Endodermal cell (in vitro differentiated cells): ENCODE measurements at regions not wholly inside any gene's neighbourhood (a gene's known extent, or its start where the extent isn't known, plus 50 kb on each side); places are given as distances from the start of the nearest gene placed in this dataset.

Experiments
- DNase-seq: peaks from one replicate; pipeline ENCODE4 v3.0.0-alpha.2; 2017
- H3K27ac ChIP-seq: 2 replicates; pipeline ENCODE4 v1.5.1; 2013; ENCODE audit warnings: mild to moderate bottlenecking, low read depth, low read length, moderate library complexity
- H3K27me3 ChIP-seq: 2 replicates; pipeline ENCODE4 v1.6.1; 2013; ENCODE audit warnings: mild to moderate bottlenecking, low read length, moderate library complexity; ENCODE audit not compliant: insufficient read depth, control insufficient read depth, poor library complexity, severe bottlenecking
- H3K36me3 ChIP-seq: 2 replicates; pipeline ENCODE4 v1.7.0; 2013; ENCODE audit warnings: mild to moderate bottlenecking, low read length, moderate library complexity; ENCODE audit not compliant: control insufficient read depth, insufficient read depth
- H3K4me1 ChIP-seq: one replicate; pipeline ENCODE4 v1.7.0; 2013; ENCODE audit warnings: low read length; ENCODE audit not compliant: control insufficient read depth, insufficient read depth
- H3K4me3 ChIP-seq: 2 replicates; pipeline ENCODE4 v1.5.1; 2013; ENCODE audit warnings: mild to moderate bottlenecking, low read length, moderate library complexity
- H3K9ac ChIP-seq: 2 replicates; pipeline ENCODE4 v1.6.1; 2013; ENCODE audit warnings: mild to moderate bottlenecking, low read length, moderate library complexity; ENCODE audit not compliant: poor library complexity, severe bottlenecking; ENCODE audit errors: extremely low read depth
- H3K9me3 ChIP-seq: 2 replicates; pipeline ENCODE4 v1.6.1; 2013; ENCODE audit warnings: mild to moderate bottlenecking, low read length, moderate library complexity; ENCODE audit not compliant: control insufficient read depth
- H3K27ac Mint-ChIP-seq: 2 replicates; pipeline ENCODE4 v1.8.0; 2020; ENCODE audit warnings: mixed read lengths
- H3K27me3 Mint-ChIP-seq: 2 replicates; pipeline ENCODE4 v1.8.0; 2021; ENCODE audit warnings: mild to moderate bottlenecking, mixed read lengths; ENCODE audit not compliant: insufficient read depth
- H3K36me3 Mint-ChIP-seq: 2 replicates; pipeline ENCODE4 v1.8.0; 2020; ENCODE audit warnings: low read depth, mixed read lengths
- H3K4me1 Mint-ChIP-seq: 2 replicates; pipeline ENCODE4 v1.8.0; 2020; ENCODE audit warnings: mixed read lengths
- H3K4me3 Mint-ChIP-seq: 2 replicates; pipeline ENCODE4 v1.8.0; 2020; ENCODE audit warnings: mild to moderate bottlenecking, moderate library complexity, mixed read lengths
- H3K9me3 Mint-ChIP-seq: 2 replicates; pipeline ENCODE4 v1.8.0; 2020; ENCODE audit warnings: mild to moderate bottlenecking, mixed read lengths
- CTCF ChIP-seq: fragments of 200-600 bp; sonication (generic); conservative IDR thresholded peaks from 2 replicates; pipeline ENCODE4 v1.5.0; 2021; ENCODE audit warnings: antibody characterized with exemption, mild to moderate bottlenecking
- WGBS, 2 experiments: methylation state at CpG; one replicate each; pipeline versions ENCODE4 v1.1.5 to v1.1.7; 2013; ENCODE audit warnings: missing lambda C conversion rate in 2 of 2, mixed read lengths in 1 of 2; ENCODE audit not compliant: insufficient coverage in 1 of 2, insufficient read length in 1 of 2; 5-methylcytosine and 5-hydroxymethylcytosine counted together

- H3K27me3 ChIP-seq = no peaks in the 10 kb centered on the region
- Mint-ChIP-seq H3K27me3 (no peaks in the 10 kb centered on the region), H3K36me3 (no peaks in the 10 kb centered on the region), H3K27ac (no peak overlapping the region), H3K4me1 (peaks cover 1% of the 10 kb centered on the region), H3K9me3 (peaks cover 14% of the 10 kb centered on the region), H3K4me3 (no peak overlapping the region)
- WGBS, 2 experiments = 91 to 93% methylated on average over 3 of the region's 3 CpGs
- H3K27ac ChIP-seq = no peak overlapping the region
- H3K4me3 ChIP-seq = peak overlapping the region; percentile 32
- no peak for TF ChIP-seq CTCF
- H3K9me3 ChIP-seq = peaks cover 15% of the 10 kb centered on the region
- H3K4me1 ChIP-seq = no peaks in the 10 kb centered on the region
- no peaks in the 10 kb centered on the region for H3K36me3 ChIP-seq
- DNase-seq = no peak
- no peak overlapping the region for H3K9ac ChIP-seq
These were observed 199.1 kb upstream of the GOT2 start for GRCh38 chr16:58933186-58933585.

GRCh38 chr16:58931436-58931835, 197.3 kb upstream of the GOT2 start:
- no peaks in the 10 kb centered on the region for H3K36me3 Mint-ChIP-seq
- no peaks in the 10 kb centered on the region for H3K27me3 Mint-ChIP-seq
- Histone ChIP-seq H3K9me3 (peaks cover 15% of the 10 kb centered on the region), H3K27me3 (no peaks in the 10 kb centered on the region), H3K4me1 (no peaks in the 10 kb centered on the region), H3K4me3 (no peak overlapping the region), H3K27ac (no peak overlapping the region), H3K9ac (no peak overlapping the region), H3K36me3 (no peaks in the 10 kb centered on the region)
- TF ChIP-seq CTCF = no peak
- H3K4me3 Mint-ChIP-seq = no peak overlapping the region
- WGBS, 2 experiments = 97 to 100% methylated on average over 1 to 4 of the region's 4 CpGs
- DNase-seq = no peak
- H3K4me1 Mint-ChIP-seq = no peaks in the 10 kb centered on the region
- no peak overlapping the region for H3K27ac Mint-ChIP-seq
- peaks cover 14% of the 10 kb centered on the region for H3K9me3 Mint-ChIP-seq

GRCh38 chr16:58923094-58923493, 189.0 kb upstream of the GOT2 start:
- no peaks in the 10 kb centered on the region for H3K36me3 Mint-ChIP-seq
- DNase-seq = no peak
- no peak overlapping the region for H3K9ac ChIP-seq

More at GRCh38 chr16:58923094-58923493, 189.0 kb upstream of the GOT2 start:
- Mint-ChIP-seq H3K9me3 (peaks cover 6% of the 10 kb centered on the region), H3K27me3 (no peaks in the 10 kb centered on the region), H3K4me3 (no peak overlapping the region), H3K27ac (no peak overlapping the region), H3K4me1 (peaks cover 5% of the 10 kb centered on the region)
- Histone ChIP-seq H3K4me3 (no peak overlapping the region), H3K36me3 (no peaks in the 10 kb centered on the region), H3K27ac (no peak overlapping the region), H3K4me1 (no peaks in the 10 kb centered on the region), H3K27me3 (no peaks in the 10 kb centered on the region), H3K9me3 (no peaks in the 10 kb centered on the region)
- no peak for TF ChIP-seq CTCF
- 97 to 100% methylated on average over 1 to 2 of the region's 2 CpGs for WGBS, 2 experiments
